DMS153 treated with DMSO at 0.1 percent for 48 hours (cell line): ENCODE measurements at regions not wholly inside any gene's neighbourhood (a gene's known extent, or its start where the extent isn't known, plus 50 kb on each side); places are given as distances from the start of the nearest gene placed in this dataset.

ENCODE experiments used
- DNase-seq: peaks from one replicate; lab custom pipeline; 2025; ENCODE audit not compliant: unreplicated experiment; lab: John Stamatoyannopoulos, UW

- DNase-seq: no peak
These were observed 54.7 kb upstream of the F3 start for GRCh38 chr1:94596260-94596659.

GRCh38 chr1:94595658-94596057 lies 54.1 kb upstream of the F3 start:
- DNase-seq: no peak

- DNase-seq: no peak
These were observed 52.1 kb upstream of the F3 start for GRCh38 chr1:94593611-94594010.

- no peak for DNase-seq
These were observed 51.0 kb upstream of the F3 start for GRCh38 chr1:94592571-94592920.

- DNase-seq: no peak
These were observed 50.4 kb upstream of the F3 start for GRCh38 chr1:94591823-94592570.
